GM18507 (cell line): ENCODE measurements at regions not wholly inside any gene's neighbourhood (a gene's known extent, or its start where the extent isn't known, plus 50 kb on each side); places are given as distances from the start of the nearest gene placed in this dataset.

Experiments used
- DNase-seq: peaks from one replicate; pipeline ENCODE4 v3.0.0; 2011; ENCODE audit warnings: low read depth; ENCODE audit not compliant: insufficient read length; ENCODE audit errors: extremely low spot score
- FAIRE-seq: peaks from 2 replicates; lab custom pipeline; 2011; peaks lifted over from hg19 to GRCh38; lab: Jason Lieb, UNC

GRCh38 chr1:163836481-163836880 is 514.7 kb downstream of the NUF2 start:
- DNase-seq (no peak), FAIRE-seq (no peak)

GRCh38 chr1:163837206-163837605 is 515.5 kb downstream of the NUF2 start:
- DNase-seq (no peak), FAIRE-seq (no peak)

DNA sequence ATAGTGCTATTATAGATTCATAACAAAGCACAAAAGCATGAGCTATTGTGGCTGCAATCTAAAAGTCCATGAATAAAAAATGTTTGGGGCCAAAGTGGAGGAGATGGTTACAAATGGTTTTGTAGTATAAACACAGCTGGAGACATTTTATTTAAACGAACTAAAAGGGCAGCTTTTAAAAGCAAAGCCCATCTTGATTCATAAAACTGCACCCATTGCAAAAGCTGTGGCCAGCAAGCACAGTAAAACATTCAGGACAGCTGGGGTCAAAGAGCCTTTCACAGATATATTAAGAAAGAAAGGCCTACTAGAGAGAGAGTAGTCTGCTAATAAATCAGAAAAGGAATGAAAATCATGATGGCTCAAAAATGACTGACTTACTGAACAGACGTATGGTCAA is 520.8 kb downstream of the NUF2 start:
- no peak for FAIRE-seq
- DNase-seq, result no peak

DNA sequence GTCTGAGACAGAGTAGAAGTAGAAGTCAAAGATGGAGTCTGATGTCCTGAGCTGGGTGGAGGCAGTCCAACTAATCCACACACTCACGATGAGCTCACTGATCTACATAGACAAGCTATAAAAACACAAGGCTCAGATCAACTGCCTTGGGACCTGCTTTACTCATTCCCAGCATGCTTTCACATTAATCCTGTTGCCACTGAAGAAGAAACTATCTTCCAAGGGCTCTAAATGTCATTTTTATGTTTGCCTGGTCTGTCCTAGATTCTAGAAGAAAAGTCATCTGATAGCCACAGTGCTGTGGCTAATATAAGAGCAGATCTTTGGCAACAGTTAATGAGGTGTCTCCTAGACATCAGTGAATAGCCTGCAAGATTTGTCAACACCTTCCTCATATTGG is 522.7 kb downstream of the NUF2 start:
- FAIRE-seq (no peak), DNase-seq (no peak)

GRCh38 chr1:163845279-163845678 is 523.5 kb downstream of the NUF2 start:
- no peak for DNase-seq
- FAIRE-seq, result no peak

- no peak for FAIRE-seq
- no peak for DNase-seq
These were observed 542.0 kb downstream of the NUF2 start for GRCh38 chr1:163863731-163864130.

GRCh38 chr1:163864207-163864606 is 542.5 kb downstream of the NUF2 start:
- DNase-seq (no peak), FAIRE-seq (no peak)

- no peak for FAIRE-seq
- no peak for DNase-seq
These were observed 544.8 kb downstream of the NUF2 start for GRCh38 chr1:163866564-163866963.

- DNase-seq (no peak), FAIRE-seq (no peak)
These were observed 548.9 kb downstream of the NUF2 start for GRCh38 chr1:163870666-163871065.

GRCh38 chr1:163872067-163872466 is 550.3 kb downstream of the NUF2 start:
- FAIRE-seq, result no peak
- no peak for DNase-seq

DNA sequence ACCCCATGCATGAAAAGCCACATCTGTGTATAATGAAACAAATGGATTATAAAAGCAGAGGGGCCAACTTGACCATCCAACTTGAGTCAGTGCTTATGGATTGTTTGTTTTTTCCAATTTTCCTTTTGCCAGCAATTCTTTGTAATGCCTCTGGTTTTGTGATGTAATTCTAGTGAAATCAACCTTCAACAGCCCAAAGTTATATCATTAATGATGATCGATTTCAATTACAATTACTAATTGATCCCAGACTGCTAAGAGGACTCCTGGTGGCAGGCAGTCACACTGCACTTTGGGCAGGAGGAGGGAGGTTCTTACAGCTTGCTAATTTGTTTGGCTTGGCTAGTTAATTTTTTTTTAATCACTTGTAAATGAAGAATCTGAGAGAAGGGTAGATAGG is 552.3 kb downstream of the NUF2 start:
- DNase-seq, result no peak
- no peak for FAIRE-seq

- FAIRE-seq (no peak), DNase-seq (no peak)
These were observed 553.6 kb downstream of the NUF2 start for GRCh38 chr1:163875200-163875926.

DNA sequence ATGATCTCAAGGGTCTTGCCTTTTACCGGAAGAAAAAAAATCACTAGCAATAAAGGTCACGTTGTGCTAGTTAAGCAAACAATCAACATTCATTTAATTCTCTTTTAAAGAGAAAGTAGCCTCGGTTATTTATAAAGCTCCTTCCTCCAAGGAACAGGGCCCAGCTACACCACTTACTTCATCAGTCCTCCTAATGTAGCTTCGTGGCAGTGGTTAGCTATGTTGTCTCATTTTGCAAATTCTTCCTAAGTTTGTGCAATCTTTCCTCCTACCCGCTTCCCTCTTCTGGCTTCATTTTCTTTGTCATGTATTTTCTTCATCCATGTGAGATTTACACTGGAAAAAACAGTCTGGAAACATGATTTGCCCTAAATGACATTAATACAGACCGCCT is 554.2 kb downstream of the NUF2 start:
- FAIRE-seq (no peak), DNase-seq (no peak)

DNA sequence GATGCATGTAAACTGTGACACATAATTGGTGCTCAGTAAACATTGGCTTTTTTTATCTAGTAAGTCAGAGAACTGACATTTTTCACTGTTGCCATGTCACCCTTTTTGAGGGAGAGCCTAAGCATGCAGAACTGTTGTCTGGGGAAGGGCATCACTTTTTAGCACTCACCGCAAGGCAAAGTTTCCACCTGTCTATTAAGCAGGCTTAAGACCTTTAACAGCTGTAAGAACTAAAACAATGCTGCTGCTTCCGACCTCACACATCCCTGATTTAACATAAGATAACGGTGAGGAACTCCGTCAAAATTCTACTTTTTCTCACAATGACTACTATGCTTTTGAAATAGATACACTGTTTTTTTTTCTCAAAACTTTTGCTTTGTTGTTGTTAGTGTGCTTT is 554.8 kb downstream of the NUF2 start:
- no peak for FAIRE-seq
- no peak for DNase-seq

GRCh38 chr1:163877016-163877415 is 555.3 kb downstream of the NUF2 start:
- FAIRE-seq (no peak), DNase-seq (no peak)

GRCh38 chr1:163885510-163885909 is 563.8 kb downstream of the NUF2 start:
- DNase-seq, result no peak
- FAIRE-seq, result no peak

- DNase-seq (no peak), FAIRE-seq (no peak)
These were observed 574.2 kb downstream of the NUF2 start for GRCh38 chr1:163896001-163896400.

- no peak for DNase-seq
These were observed 575.8 kb downstream of the NUF2 start for GRCh38 chr1:163897412-163898155.

DNA sequence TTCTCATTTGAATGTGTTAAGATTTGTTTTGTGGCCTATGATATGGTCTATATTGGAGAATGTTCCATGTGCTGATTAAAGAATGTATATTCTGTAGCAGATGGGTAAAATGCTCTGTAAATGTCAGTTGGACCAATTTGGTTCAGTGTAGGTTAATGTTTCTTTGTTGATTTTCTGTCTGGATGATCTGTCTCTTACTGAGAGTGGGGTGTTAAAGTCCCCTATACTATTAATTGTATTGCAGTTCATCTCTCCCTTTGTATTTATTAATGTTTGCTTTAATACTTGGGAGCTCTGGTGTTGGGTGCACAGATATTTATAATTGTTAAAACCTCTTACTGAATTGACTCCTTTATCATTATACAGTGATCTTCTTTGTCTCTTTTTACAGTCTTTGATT is 584.5 kb downstream of the NUF2 start:
- no peak for DNase-seq
- FAIRE-seq, result no peak

More at GRCh38 chr1:163897412-163898155, 575.8 kb downstream of the NUF2 start:
- FAIRE-seq, result no peak

- DNase-seq, result no peak
- no peak for FAIRE-seq
These were observed 590.6 kb downstream of the NUF2 start for GRCh38 chr1:163912170-163912884.
